ENCODE measurements at regions not wholly inside any gene's neighbourhood (a gene's known extent, or its start where the extent isn't known, plus 50 kb on each side); places are given as distances from the start of the nearest gene placed in this dataset.

DNA sequence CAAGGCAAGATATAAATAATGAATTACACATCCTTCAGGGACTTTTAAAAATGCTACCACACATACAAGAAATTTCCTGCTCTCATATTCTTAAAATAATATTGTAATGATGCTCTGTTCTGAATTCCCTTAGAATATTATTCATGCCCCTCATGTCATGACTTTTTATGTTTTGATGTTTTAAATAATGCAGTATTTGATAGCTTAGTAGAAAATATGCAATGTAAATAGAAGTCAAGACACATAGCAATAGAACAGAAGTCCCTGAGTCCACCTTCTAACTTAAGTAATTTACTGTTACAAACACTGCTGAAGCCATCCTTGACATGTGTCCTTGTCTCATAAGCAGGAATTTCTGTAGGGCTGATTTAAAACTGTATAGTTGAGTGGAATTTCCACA is 1071.2 kb upstream of the LCORL start:
- no peak for DNase-seq
- H3K36me3 ChIP-seq = no peaks in the 10 kb centered on the region
- peaks cover 0 to 6% (median 5%) of the 10 kb centered on the region in 4 donors for H3K9me3 ChIP-seq
- H3K27ac ChIP-seq = no peak overlapping the region
- TF ChIP-seq, protein P1, sequence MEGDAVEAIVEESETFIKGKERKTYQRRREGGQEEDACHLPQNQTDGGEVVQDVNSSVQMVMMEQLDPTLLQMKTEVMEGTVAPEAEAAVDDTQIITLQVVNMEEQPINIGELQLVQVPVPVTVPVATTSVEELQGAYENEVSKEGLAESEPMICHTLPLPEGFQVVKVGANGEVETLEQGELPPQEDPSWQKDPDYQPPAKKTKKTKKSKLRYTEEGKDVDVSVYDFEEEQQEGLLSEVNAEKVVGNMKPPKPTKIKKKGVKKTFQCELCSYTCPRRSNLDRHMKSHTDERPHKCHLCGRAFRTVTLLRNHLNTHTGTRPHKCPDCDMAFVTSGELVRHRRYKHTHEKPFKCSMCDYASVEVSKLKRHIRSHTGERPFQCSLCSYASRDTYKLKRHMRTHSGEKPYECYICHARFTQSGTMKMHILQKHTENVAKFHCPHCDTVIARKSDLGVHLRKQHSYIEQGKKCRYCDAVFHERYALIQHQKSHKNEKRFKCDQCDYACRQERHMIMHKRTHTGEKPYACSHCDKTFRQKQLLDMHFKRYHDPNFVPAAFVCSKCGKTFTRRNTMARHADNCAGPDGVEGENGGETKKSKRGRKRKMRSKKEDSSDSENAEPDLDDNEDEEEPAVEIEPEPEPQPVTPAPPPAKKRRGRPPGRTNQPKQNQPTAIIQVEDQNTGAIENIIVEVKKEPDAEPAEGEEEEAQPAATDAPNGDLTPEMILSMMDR (IDR thresholded peaks at IDR 0.05) = no peak
- TF ChIP-seq EP300 (IDR thresholded peaks at IDR 0.05) (no peak), POLR2AphosphoS5 (IDR thresholded peaks at IDR 0.05) (no peak)
- H3K4me3 ChIP-seq = no peak overlapping the region
- H3K4me1 ChIP-seq = no peaks in the 10 kb centered on the region
- H3K27me3 ChIP-seq = no peaks in the 10 kb centered on the region
- intact Hi-C loops (cut with DNase I; ENCODE audit: low total_unique reads) = no loop called here

- Histone ChIP-seq H3K36me3 (no peaks in the 10 kb centered on the region), H3K27me3 (no peaks in the 10 kb centered on the region), H3K27ac (no peak overlapping the region), H3K4me1 (no peaks in the 10 kb centered on the region), H3K4me3 (no peak overlapping the region), H3K9me3 (no peaks in the 10 kb centered on the region)
- TF ChIP-seq POLR2AphosphoS5 (IDR thresholded peaks at IDR 0.05) = no peak
- no peak for TF ChIP-seq POLR2A (IDR thresholded peaks at IDR 0.05)
- intact Hi-C loops (cut with DNase I; ENCODE audit: low total_unique reads) = no loop called here
- DNase-seq = no peak
- 88 to 95% (median 91%) methylated on average over 2 of the region's 2 CpGs for WGBS, 5 donors
Measured at GRCh38 chr4:19074036-19074435, 1052.5 kb upstream of the LCORL start.

DNA sequence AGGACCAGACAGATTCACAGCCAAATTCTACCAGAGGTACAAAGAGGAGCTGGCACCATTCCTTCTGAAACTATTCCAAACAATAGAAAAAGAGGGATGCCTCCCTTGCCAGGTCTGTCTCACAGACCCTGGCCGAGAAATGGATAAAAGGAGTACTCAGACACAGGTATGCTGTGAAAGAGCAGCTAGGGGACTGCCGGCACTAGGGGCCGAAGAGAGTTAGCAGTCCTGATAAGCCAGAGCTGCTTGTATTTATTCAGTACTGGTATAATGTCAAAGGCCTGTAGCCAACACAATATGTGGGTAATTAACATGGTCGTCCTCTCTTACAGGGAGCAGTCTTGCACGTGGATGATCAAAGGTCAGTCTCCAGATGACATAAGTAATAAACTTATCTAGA is 1042.1 kb upstream of the LCORL start:
- intact Hi-C loops (cut with DNase I; ENCODE audit: low total_unique reads) = no loop called here
- Histone ChIP-seq H3K4me1 (no peaks in the 10 kb centered on the region), H3K27me3 (no peaks in the 10 kb centered on the region), H3K4me3 (no peak overlapping the region), H3K36me3 (no peaks in the 10 kb centered on the region), H3K27ac (no peak overlapping the region), H3K9me3 (peaks cover 0 to 12% (median 8%) of the 10 kb centered on the region in 4 donors)
- TF ChIP-seq EP300 (IDR thresholded peaks at IDR 0.05) (no peak), POLR2AphosphoS5 (IDR thresholded peaks at IDR 0.05) (no peak), POLR2A (IDR thresholded peaks at IDR 0.05) (no peak)
- no peak for DNase-seq
- WGBS, 5 donors = 65 to 83% (median 71%) methylated on average over 5 of the region's 5 CpGs

- no peak for DNase-seq
- Histone ChIP-seq H3K9me3 (peaks cover 0 to 2% (median 0%) of the 10 kb centered on the region in 4 donors), H3K36me3 (no peaks in the 10 kb centered on the region), H3K27ac (no peak overlapping the region), H3K4me1 (no peaks in the 10 kb centered on the region), H3K4me3 (no peak overlapping the region), H3K27me3 (no peaks in the 10 kb centered on the region)
- intact Hi-C loops (cut with DNase I; ENCODE audit: low total_unique reads) = no loop called here
- TF ChIP-seq EP300 (IDR thresholded peaks at IDR 0.05) = no peak
- TF ChIP-seq POLR2AphosphoS5 (IDR thresholded peaks at IDR 0.05) = no peak
- TF ChIP-seq, protein P1 (IDR thresholded peaks at IDR 0.05) = no peak
- no peak for TF ChIP-seq POLR2A (IDR thresholded peaks at IDR 0.05)
- 44 to 65% (median 52%) methylated on average over 1 of the region's 1 CpG for WGBS, 5 donors
Measured at GRCh38 chr4:19054916-19055315, 1033.4 kb upstream of the LCORL start.

DNA sequence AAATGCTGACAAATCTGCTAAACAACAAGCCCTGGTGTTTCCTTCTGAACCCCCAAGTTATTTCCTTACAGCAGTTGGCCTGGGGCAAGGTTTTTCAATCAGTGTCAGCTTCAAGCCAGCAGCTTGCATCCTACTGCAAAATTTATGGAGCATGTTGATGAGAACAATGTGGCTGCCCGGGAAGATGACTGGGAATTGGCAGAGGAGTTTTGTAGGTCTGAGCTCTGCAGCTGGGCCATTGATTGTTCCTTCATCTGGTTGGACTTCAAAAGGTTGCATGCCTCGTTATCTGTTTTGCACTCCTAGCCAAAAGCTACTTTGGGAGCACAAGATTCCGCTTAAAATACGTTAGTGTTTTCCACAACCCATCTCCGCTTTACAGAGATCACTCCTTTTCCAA is 1030.3 kb upstream of the LCORL start:
- 55 to 68% (median 63%) methylated on average over 5 of the region's 5 CpGs for WGBS, 5 donors
- H3K4me1 ChIP-seq = no peaks in the 10 kb centered on the region

More for the DNA sequence above, 1030.3 kb upstream of the LCORL start:
- TF ChIP-seq, protein P1 (IDR thresholded peaks at IDR 0.05) = no peak
- no peaks in the 10 kb centered on the region for H3K9me3 ChIP-seq
- H3K27me3 ChIP-seq = no peaks in the 10 kb centered on the region
- intact Hi-C loops (cut with DNase I; ENCODE audit: low total_unique reads) = no loop called here
- H3K4me3 ChIP-seq = no peak overlapping the region
- no peaks in the 10 kb centered on the region for H3K36me3 ChIP-seq
- DNase-seq = peak in 1 of 2 donors; percentile 27
- no peak overlapping the region for H3K27ac ChIP-seq
